Karpas-422 (cell line): ENCODE measurements at regions not wholly inside any gene's neighbourhood (a gene's known extent, or its start where the extent isn't known, plus 50 kb on each side); places are given as distances from the start of the nearest gene placed in this dataset.

Experiments
- DNase-seq: peaks from one replicate; pipeline ENCODE4 v3.0.0-alpha.2; 2015
- H2AFZ ChIP-seq: fragments of 200-600 bp; sonication (generic); 2 replicates; pipeline ENCODE4 v1.6.1; 2014; ENCODE audit warnings: antibody characterized with exemption, low read length, mixed read lengths
- H3K27ac ChIP-seq: fragments of 200-600 bp; sonication (generic); 2 replicates; pipeline ENCODE4 v1.5.1; 2014; ENCODE audit warnings: mild to moderate bottlenecking, low read length, moderate library complexity
- H3K27me3 ChIP-seq: fragments of 200-600 bp; sonication (generic); 2 replicates; pipeline ENCODE4 v1.6.1; 2014; ENCODE audit warnings: low read length, mixed read lengths
- H3K36me3 ChIP-seq: fragments of 200-600 bp; sonication (generic); 2 replicates; pipeline ENCODE4 v1.6.1; 2014; ENCODE audit warnings: low read length, mixed read lengths; ENCODE audit not compliant: insufficient read depth
- H3K4me1 ChIP-seq: fragments of 200-600 bp; sonication (generic); 2 replicates; pipeline ENCODE4 v1.6.1; 2014; ENCODE audit warnings: mild to moderate bottlenecking, low read length, mixed read lengths
- H3K4me2 ChIP-seq: fragments of 200-600 bp; sonication (generic); 2 replicates; pipeline ENCODE4 v1.6.1; 2014; ENCODE audit warnings: low read length, low read depth, mild to moderate bottlenecking; ENCODE audit not compliant: poor library complexity, severe bottlenecking
- H3K4me3 ChIP-seq: fragments of 200-600 bp; sonication (generic); 2 replicates; pipeline ENCODE4 v1.5.1; 2014; ENCODE audit warnings: mild to moderate bottlenecking, antibody characterized with exemption, low read length, mixed read lengths
- H3K79me2 ChIP-seq: fragments of 200-600 bp; sonication (generic); 2 replicates; pipeline ENCODE4 v1.6.1; 2014; ENCODE audit warnings: mild to moderate bottlenecking, low read length, mixed read lengths
- H3K9ac ChIP-seq: fragments of 200-600 bp; sonication (generic); 2 replicates; pipeline ENCODE4 v1.6.0; 2014; ENCODE audit warnings: low read length
- H3K9me2 ChIP-seq: fragments of 200-600 bp; sonication (generic), shearing (Covaris generic); replicated peaks from 2 replicates; pipeline ENCODE4 v1.6.0; 2014; ENCODE audit warnings: mild to moderate bottlenecking, low read length, moderate library complexity; ENCODE audit not compliant: insufficient read depth
- H3K9me3 ChIP-seq: fragments of 300-700, 200-600 bp; sonication (generic); 2 replicates; pipeline ENCODE4 v1.6.1; 2014; ENCODE audit warnings: low read length, mixed read lengths
- H4K20me1 ChIP-seq: fragments of 200-600 bp; sonication (generic); 2 replicates; pipeline ENCODE4 v1.6.1; 2014; ENCODE audit warnings: mild to moderate bottlenecking, antibody characterized with exemption, low read length, low read depth; ENCODE audit not compliant: insufficient read depth

- DNase-seq = no peak
- no peaks in the 10 kb centered on the region for H3K27me3 ChIP-seq
- no peak overlapping the region for H2AFZ ChIP-seq
- peaks cover 4% of the 10 kb centered on the region; the same call in 1 of the 2 replicates for H3K36me3 ChIP-seq
- H3K9me2 ChIP-seq = no peaks in the 10 kb centered on the region
- H3K27ac ChIP-seq = no peak overlapping the region
- H3K9ac ChIP-seq = no peak overlapping the region
- H3K4me2 ChIP-seq = no peak overlapping the region
- H3K9me3 ChIP-seq = no peaks in the 10 kb centered on the region
- H3K79me2 ChIP-seq = no peaks in the 10 kb centered on the region
- H3K4me3 ChIP-seq = no peak overlapping the region
- H4K20me1 ChIP-seq = no peaks in the 10 kb centered on the region
- H3K4me1 ChIP-seq = peaks cover 11% of the 10 kb centered on the region
Observed at GRCh38 chr2:11993749-11994148, 247.3 kb downstream of the LPIN1 start.

GRCh38 chr2:11995456-11995855, 249.0 kb downstream of the LPIN1 start:
- no peak for DNase-seq
- Histone ChIP-seq H3K79me2 (no peaks in the 10 kb centered on the region), H3K27me3 (no peaks in the 10 kb centered on the region), H3K4me3 (no peak overlapping the region), H3K9ac (no peak overlapping the region), H3K27ac (no peak overlapping the region), H2AFZ (no peak overlapping the region), H4K20me1 (no peaks in the 10 kb centered on the region), H3K9me3 (no peaks in the 10 kb centered on the region), H3K9me2 (no peaks in the 10 kb centered on the region), H3K4me2 (no peak overlapping the region), H3K4me1 (peaks cover 18% of the 10 kb centered on the region), H3K36me3 (peaks cover 4% of the 10 kb centered on the region; the same call in 1 of the 2 replicates)

- Histone ChIP-seq H4K20me1 (no peaks in the 10 kb centered on the region), H3K27ac (no peak overlapping the region), H3K36me3 (peaks cover 4% of the 10 kb centered on the region; the same call in 1 of the 2 replicates), H3K9me2 (no peaks in the 10 kb centered on the region), H3K79me2 (no peaks in the 10 kb centered on the region), H3K27me3 (no peaks in the 10 kb centered on the region), H2AFZ (no peak overlapping the region), H3K4me1 (peaks cover 18% of the 10 kb centered on the region), H3K9me3 (no peaks in the 10 kb centered on the region), H3K4me2 (no peak overlapping the region), H3K9ac (no peak overlapping the region), H3K4me3 (no peak overlapping the region)
- DNase-seq = no peak
Observed at GRCh38 chr2:11996618-11997017, 250.2 kb downstream of the LPIN1 start.

- DNase-seq = no peak
- no peaks in the 10 kb centered on the region for H3K9me2 ChIP-seq
Observed at GRCh38 chr2:11997142-11997541, 250.7 kb downstream of the LPIN1 start.

GRCh38 chr2:11998218-11998617, 251.8 kb downstream of the LPIN1 start:
- H4K20me1 ChIP-seq = no peaks in the 10 kb centered on the region
- H2AFZ ChIP-seq = no peak overlapping the region
- no peaks in the 10 kb centered on the region for H3K79me2 ChIP-seq
- H3K4me1 ChIP-seq = peaks cover 18% of the 10 kb centered on the region
- no peak overlapping the region for H3K9ac ChIP-seq
- no peak for DNase-seq
- H3K27ac ChIP-seq = 0 out of 2 replicates have a peak overlapping the region, but pooled peaks have one; percentile 39
- peaks cover 4% of the 10 kb centered on the region; the same call in 1 of the 2 replicates for H3K36me3 ChIP-seq
- H3K4me2 ChIP-seq = no peak overlapping the region
- H3K9me2 ChIP-seq = no peaks in the 10 kb centered on the region
- H3K27me3 ChIP-seq = no peaks in the 10 kb centered on the region
- no peak overlapping the region for H3K4me3 ChIP-seq
- no peaks in the 10 kb centered on the region for H3K9me3 ChIP-seq

More at GRCh38 chr2:11997142-11997541, 250.7 kb downstream of the LPIN1 start:
- H3K9me3 ChIP-seq = no peaks in the 10 kb centered on the region
- no peaks in the 10 kb centered on the region for H3K27me3 ChIP-seq
- no peak overlapping the region for H2AFZ ChIP-seq
- peaks cover 4% of the 10 kb centered on the region; the same call in 1 of the 2 replicates for H3K36me3 ChIP-seq
- H3K9ac ChIP-seq = no peak overlapping the region
- no peaks in the 10 kb centered on the region for H3K79me2 ChIP-seq
- no peak overlapping the region for H3K27ac ChIP-seq
- H3K4me2 ChIP-seq = no peak overlapping the region
- H3K4me1 ChIP-seq = peaks cover 18% of the 10 kb centered on the region
- H3K4me3 ChIP-seq = no peak overlapping the region
- no peaks in the 10 kb centered on the region for H4K20me1 ChIP-seq

GRCh38 chr2:11998626-11999378, 252.4 kb downstream of the LPIN1 start:
- H3K27me3 ChIP-seq = no peaks in the 10 kb centered on the region
- H3K4me1 ChIP-seq = peaks cover 18% of the 10 kb centered on the region
- H3K79me2 ChIP-seq = no peaks in the 10 kb centered on the region
- H3K4me2 ChIP-seq = peak overlapping the region; percentile 11
- H2AFZ ChIP-seq = no peak overlapping the region
- no peaks in the 10 kb centered on the region for H3K9me3 ChIP-seq
- H3K9ac ChIP-seq = no peak overlapping the region; the same call in 1 of the 2 replicates
- no peaks in the 10 kb centered on the region for H4K20me1 ChIP-seq
- DNase-seq = peak; percentile 51
- no peak overlapping the region for H3K4me3 ChIP-seq
- peaks cover 4% of the 10 kb centered on the region; the same call in 1 of the 2 replicates for H3K36me3 ChIP-seq
- 0 out of 2 replicates have a peak overlapping the region, but pooled peaks have one; percentile 39 for H3K27ac ChIP-seq
- no peaks in the 10 kb centered on the region for H3K9me2 ChIP-seq

- H3K9ac ChIP-seq = no peak overlapping the region
- H3K27me3 ChIP-seq = no peaks in the 10 kb centered on the region
- H2AFZ ChIP-seq = no peak overlapping the region
- no peak overlapping the region for H3K27ac ChIP-seq
- H4K20me1 ChIP-seq = no peaks in the 10 kb centered on the region
- no peaks in the 10 kb centered on the region for H3K9me2 ChIP-seq
- peaks cover 32% of the 10 kb centered on the region for H3K4me1 ChIP-seq
- H3K4me3 ChIP-seq = no peak overlapping the region
- H3K4me2 ChIP-seq = no peak overlapping the region
- no peaks in the 10 kb centered on the region; the same call in 1 of the 2 replicates for H3K36me3 ChIP-seq
- DNase-seq = no peak
- no peaks in the 10 kb centered on the region for H3K9me3 ChIP-seq
- H3K79me2 ChIP-seq = no peaks in the 10 kb centered on the region
Observed at GRCh38 chr2:12001621-12002020, 255.2 kb downstream of the LPIN1 start.

GRCh38 chr2:12002215-12002614, 255.8 kb downstream of the LPIN1 start:
- H3K9me3 ChIP-seq = no peaks in the 10 kb centered on the region
- peaks cover 38% of the 10 kb centered on the region for H3K4me1 ChIP-seq
- no peak overlapping the region for H3K4me3 ChIP-seq
- no peak overlapping the region for H2AFZ ChIP-seq
- H4K20me1 ChIP-seq = no peaks in the 10 kb centered on the region
- no peak overlapping the region for H3K27ac ChIP-seq
- no peaks in the 10 kb centered on the region for H3K9me2 ChIP-seq
- H3K27me3 ChIP-seq = no peaks in the 10 kb centered on the region
- no peak overlapping the region for H3K4me2 ChIP-seq
- no peaks in the 10 kb centered on the region for H3K79me2 ChIP-seq
- H3K9ac ChIP-seq = no peak overlapping the region
- H3K36me3 ChIP-seq = no peaks in the 10 kb centered on the region; the same call in 1 of the 2 replicates
- DNase-seq = no peak
